AG09319 (cell line): ENCODE measurements at regions not wholly inside any gene's neighbourhood (a gene's known extent, or its start where the extent isn't known, plus 50 kb on each side); places are given as distances from the start of the nearest gene placed in this dataset.
"Not testable (repeated sequence)": the region's sequence is repeated elsewhere in the genome, so short reads cannot be mapped to it uniquely, and the experiment has no call there.

Experiments used
- DNase-seq: peaks from one replicate; pipeline ENCODE4 v3.0.0-alpha.2; 2010; ENCODE audit warnings: low read depth; ENCODE audit errors: extremely low read depth
- CTCF ChIP-seq: IDR thresholded peaks from 2 replicates; pipeline ENCODE4 v1.5.1; 2011; ENCODE audit warnings: low read depth, mild to moderate bottlenecking, inconsistent platforms, low read length, moderate library complexity

- DNase-seq = no peak
- TF ChIP-seq CTCF = no peak
Observed at GRCh38 chr14:86780876-86781510, 1212.0 kb downstream of the GALC start.

- TF ChIP-seq CTCF = no peak
- DNase-seq = no peak
Observed at GRCh38 chr14:86780461-86780860, 1212.5 kb downstream of the GALC start.

GRCh38 chr14:86779416-86779815, 1213.6 kb downstream of the GALC start:
- DNase-seq = no peak
- TF ChIP-seq CTCF = no peak

GRCh38 chr14:86777963-86778602, 1214.9 kb downstream of the GALC start:
- no peak for TF ChIP-seq CTCF
- DNase-seq = no peak

- DNase-seq = not testable (repeated sequence)
Observed at GRCh38 chr14:86775896-86776295, 1217.1 kb downstream of the GALC start.

- DNase-seq = no peak
- no peak for TF ChIP-seq CTCF
Observed at GRCh38 chr14:86774916-86775315, 1218.1 kb downstream of the GALC start.

GRCh38 chr14:86772075-86772474, 1220.9 kb downstream of the GALC start:
- no peak for TF ChIP-seq CTCF
- DNase-seq = no peak

GRCh38 chr14:86770186-86770585, 1222.8 kb downstream of the GALC start:
- no peak for TF ChIP-seq CTCF

More at GRCh38 chr14:86770186-86770585, 1222.8 kb downstream of the GALC start:
- no peak for DNase-seq
